Neural crest cell (in vitro differentiated cells): ENCODE measurements at regions not wholly inside any gene's neighbourhood (a gene's known extent, or its start where the extent isn't known, plus 50 kb on each side); places are given as distances from the start of the nearest gene placed in this dataset.

ENCODE experiments used
- DNase-seq: peaks from one replicate; pipeline ENCODE4 v3.0.0; 2021; ENCODE audit warnings: low read depth, mixed read lengths, low spot score
- H3K27ac Mint-ChIP-seq: one replicate; pipeline ENCODE4 v1.8.0; 2021; ENCODE audit warnings: mild to moderate bottlenecking, mixed read lengths; ENCODE audit not compliant: unreplicated experiment
- H3K27me3 Mint-ChIP-seq: 2 replicates; pipeline ENCODE4 v1.8.0; 2021; ENCODE audit warnings: low read depth, mild to moderate bottlenecking, mixed read lengths
- H3K36me3 Mint-ChIP-seq: 2 replicates; pipeline ENCODE4 v1.8.0; 2021; ENCODE audit warnings: low read depth, mild to moderate bottlenecking, mixed read lengths
- H3K4me1 Mint-ChIP-seq: 2 replicates; pipeline ENCODE4 v1.8.0; 2021; ENCODE audit warnings: mixed read lengths
- H3K4me3 Mint-ChIP-seq: one replicate; pipeline ENCODE4 v1.8.0; 2021; ENCODE audit warnings: mild to moderate bottlenecking, mixed read lengths
- H3K9me3 Mint-ChIP-seq: 2 replicates; pipeline ENCODE4 v1.8.0; 2021; ENCODE audit warnings: mixed read lengths
- TF ChIP-seq, protein P1 (sequence below): fragments of 200-600 bp; sonication (generic); conservative IDR thresholded peaks from 2 replicates; pipeline ENCODE4 v1.5.0; 2021; ENCODE audit warnings: antibody characterized with exemption, mild to moderate bottlenecking

DNA sequence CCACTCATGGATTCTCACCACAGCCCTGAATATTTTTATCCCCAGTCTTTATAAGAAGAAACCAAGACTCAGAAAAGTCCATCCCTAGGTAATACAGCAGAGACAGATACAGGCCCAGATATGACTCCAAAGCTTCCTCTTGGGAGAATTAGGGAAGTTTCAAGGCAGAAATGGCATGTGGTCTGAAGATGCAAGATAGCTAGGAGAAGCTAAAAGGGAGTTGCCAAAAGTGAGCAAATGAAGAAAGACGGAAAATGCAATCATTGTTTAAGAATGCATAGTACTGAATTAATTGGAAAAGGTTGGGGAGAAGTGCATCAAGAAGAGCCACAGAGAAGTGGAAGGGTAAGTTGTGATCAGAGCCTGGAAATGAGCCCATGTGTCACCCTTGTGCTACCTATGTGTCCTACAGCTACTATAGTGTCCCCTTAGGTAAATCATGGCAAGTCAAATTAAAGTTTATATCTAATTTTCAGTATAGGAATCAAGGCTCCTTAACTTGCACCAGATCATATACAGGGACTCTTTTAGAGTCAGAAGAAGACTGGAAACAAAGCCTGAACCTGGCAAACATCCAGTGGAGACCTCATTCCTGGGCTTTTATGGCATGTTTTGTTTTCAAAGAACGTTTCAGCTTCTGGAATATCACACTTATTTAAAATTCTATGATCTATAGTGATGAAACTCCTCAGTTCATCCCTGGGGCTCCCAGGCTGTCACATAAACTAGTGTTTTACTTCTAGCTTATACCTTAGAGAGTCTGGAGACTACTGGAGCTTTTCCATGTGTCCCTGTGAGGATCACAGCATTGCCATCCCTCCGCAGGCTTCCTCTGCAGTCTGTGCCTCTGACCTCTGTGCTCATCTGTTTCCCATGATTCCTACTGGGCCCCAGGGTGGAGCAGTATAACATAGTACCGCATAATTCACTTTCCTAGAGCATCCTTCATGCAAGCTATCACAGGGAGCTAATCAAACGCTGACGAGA, 189.0 kb upstream of the CDKN3 start:
- no peaks in the 10 kb centered on the region for H3K27me3 Mint-ChIP-seq
- TF ChIP-seq, protein P1, sequence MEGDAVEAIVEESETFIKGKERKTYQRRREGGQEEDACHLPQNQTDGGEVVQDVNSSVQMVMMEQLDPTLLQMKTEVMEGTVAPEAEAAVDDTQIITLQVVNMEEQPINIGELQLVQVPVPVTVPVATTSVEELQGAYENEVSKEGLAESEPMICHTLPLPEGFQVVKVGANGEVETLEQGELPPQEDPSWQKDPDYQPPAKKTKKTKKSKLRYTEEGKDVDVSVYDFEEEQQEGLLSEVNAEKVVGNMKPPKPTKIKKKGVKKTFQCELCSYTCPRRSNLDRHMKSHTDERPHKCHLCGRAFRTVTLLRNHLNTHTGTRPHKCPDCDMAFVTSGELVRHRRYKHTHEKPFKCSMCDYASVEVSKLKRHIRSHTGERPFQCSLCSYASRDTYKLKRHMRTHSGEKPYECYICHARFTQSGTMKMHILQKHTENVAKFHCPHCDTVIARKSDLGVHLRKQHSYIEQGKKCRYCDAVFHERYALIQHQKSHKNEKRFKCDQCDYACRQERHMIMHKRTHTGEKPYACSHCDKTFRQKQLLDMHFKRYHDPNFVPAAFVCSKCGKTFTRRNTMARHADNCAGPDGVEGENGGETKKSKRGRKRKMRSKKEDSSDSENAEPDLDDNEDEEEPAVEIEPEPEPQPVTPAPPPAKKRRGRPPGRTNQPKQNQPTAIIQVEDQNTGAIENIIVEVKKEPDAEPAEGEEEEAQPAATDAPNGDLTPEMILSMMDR: no peak

DNA sequence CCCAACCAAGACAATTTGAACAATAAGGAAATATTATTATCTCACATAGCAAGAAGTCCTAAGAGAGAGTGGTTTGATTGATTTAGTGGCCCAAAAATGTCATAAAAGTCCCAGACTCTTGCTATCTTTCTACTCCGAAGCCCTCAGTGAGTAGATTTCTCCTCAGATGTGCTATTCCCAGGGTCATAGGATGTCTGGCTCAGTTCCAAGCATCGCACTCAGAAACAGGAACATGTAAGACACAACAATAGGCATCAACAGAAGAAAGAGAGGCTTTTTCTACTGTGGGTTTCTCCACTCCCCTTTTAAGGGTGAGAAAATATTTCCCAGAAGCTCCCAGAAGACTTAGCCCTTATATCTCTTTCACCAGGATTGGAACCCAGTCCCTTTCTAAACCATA, 188.1 kb upstream of the CDKN3 start:
- Mint-ChIP-seq H3K36me3 (peaks cover 2% of the 10 kb centered on the region), H3K4me3 (no peak overlapping the region), H3K4me1 (peaks cover 4% of the 10 kb centered on the region), H3K27me3 (no peaks in the 10 kb centered on the region), H3K9me3 (no peaks in the 10 kb centered on the region), H3K27ac (no peak overlapping the region)
- no peak for DNase-seq
- TF ChIP-seq, protein P1: no peak

More for the DNA sequence above, 189.0 kb upstream of the CDKN3 start:
- peaks cover 2% of the 10 kb centered on the region for H3K36me3 Mint-ChIP-seq
- H3K4me1 Mint-ChIP-seq: peaks cover 4% of the 10 kb centered on the region
- no peak overlapping the region for H3K27ac Mint-ChIP-seq
- H3K4me3 Mint-ChIP-seq: no peak overlapping the region
- no peaks in the 10 kb centered on the region for H3K9me3 Mint-ChIP-seq
- no peak for DNase-seq

DNA sequence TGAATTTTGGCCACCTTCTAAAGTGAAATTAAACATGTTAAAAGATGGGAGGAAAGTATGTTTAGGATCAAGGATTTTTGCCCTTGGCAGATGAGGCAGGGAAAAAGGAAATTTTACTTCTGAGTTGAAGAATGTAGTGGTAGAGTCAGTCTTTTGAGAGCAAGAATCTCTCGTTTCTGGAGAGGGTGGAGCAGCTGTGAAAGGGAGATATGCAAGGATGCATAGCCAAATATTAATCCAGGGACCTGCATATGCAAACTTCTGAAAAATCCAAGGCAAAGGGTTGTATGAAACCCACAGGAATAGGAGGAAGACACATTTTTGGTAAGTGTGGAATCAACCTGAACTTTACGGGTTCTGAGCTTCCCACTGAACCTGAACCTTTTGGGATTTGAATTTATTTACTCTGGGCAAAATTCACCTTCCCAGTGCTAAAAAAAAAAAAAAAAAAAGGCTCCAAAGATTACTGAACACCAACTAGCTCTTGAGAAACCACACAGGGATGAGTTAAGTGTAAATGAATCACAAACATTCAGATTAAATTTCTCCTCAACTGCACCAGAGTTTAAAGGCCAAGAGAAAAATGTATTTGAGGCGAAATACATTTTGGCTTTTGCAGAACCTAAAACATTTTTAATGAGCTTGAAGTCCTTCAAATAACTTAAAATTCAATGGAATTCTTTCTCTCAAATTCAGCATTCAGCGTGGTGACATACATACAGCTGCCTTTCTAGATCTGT, 187.1 kb upstream of the CDKN3 start:
- Mint-ChIP-seq H3K36me3 (peaks cover 2% of the 10 kb centered on the region), H3K27ac (no peak overlapping the region), H3K9me3 (no peaks in the 10 kb centered on the region), H3K27me3 (no peaks in the 10 kb centered on the region), H3K4me3 (no peak overlapping the region), H3K4me1 (peaks cover 4% of the 10 kb centered on the region)
- TF ChIP-seq, protein P1: no peak
- no peak for DNase-seq

DNA sequence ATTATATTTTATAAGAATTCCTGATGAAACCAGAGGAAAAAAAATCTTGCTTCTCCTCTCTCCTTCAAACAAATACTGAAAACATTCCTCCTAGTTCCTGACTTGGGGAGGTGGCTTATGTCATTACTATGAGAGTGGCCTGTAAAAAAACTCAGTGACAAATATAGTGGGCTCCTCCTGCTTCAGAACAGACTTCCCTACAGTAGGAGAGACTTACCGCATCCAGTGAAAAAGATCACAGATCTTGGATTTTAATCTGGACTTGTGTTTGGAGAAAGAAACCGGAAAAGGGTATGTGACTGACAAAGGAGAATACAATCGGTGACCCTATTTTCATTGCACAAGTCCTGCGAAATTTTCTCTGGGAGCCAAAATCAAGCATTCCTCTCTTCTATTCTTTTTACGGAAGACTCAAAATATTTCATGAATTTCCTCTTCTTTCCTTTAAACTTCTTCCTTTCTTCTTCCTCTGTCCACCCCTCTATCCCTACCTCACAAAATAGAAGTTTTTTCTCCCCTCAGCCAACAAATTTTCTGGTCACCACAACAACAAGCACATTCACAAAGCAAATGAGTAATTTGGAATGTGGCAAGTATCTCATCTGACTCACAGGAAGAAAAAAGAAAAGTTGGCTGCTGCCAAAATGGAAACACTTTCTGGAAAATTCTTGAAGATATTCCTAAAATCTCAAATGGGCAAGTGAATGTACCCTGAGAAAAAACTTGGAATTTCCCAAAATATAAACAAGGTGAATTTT, 185.1 kb upstream of the CDKN3 start:
- H3K4me1 Mint-ChIP-seq: peaks cover 4% of the 10 kb centered on the region
- H3K4me3 Mint-ChIP-seq: no peak overlapping the region
- peak overlapping the region; percentile 23 for H3K27ac Mint-ChIP-seq
- no peak for DNase-seq
- H3K36me3 Mint-ChIP-seq: no peaks in the 10 kb centered on the region
- H3K27me3 Mint-ChIP-seq: no peaks in the 10 kb centered on the region
- TF ChIP-seq, protein P1: no peak
- no peaks in the 10 kb centered on the region for H3K9me3 Mint-ChIP-seq

DNA sequence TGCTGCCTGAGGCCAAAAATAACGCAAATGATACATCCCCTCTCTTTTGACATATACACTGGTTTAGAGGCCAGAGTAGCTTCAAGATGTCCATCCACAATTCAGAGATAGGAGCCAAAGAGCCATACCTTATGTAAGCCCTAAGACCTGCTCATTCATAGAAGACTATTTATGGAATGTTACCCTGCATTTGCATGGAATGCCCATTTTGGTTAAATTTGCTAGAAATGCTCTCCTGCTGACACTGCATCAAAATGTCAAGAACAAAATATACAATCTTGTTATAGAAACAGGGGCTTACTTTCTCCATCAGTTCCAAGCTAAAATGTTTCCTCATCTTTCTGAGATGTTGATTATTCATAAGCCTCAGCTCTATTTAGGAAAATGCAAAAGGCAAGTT, 183.3 kb upstream of the CDKN3 start:
- no peaks in the 10 kb centered on the region for H3K36me3 Mint-ChIP-seq
- no peak for DNase-seq
- TF ChIP-seq, protein P1: no peak
- no peaks in the 10 kb centered on the region for H3K27me3 Mint-ChIP-seq
- H3K27ac Mint-ChIP-seq: no peak overlapping the region
- peaks cover 4% of the 10 kb centered on the region for H3K4me1 Mint-ChIP-seq
- H3K9me3 Mint-ChIP-seq: no peaks in the 10 kb centered on the region
- no peak overlapping the region for H3K4me3 Mint-ChIP-seq
